ENCODE measurements at regions not wholly inside any gene's neighbourhood (a gene's known extent, or its start where the extent isn't known, plus 50 kb on each side); places are given as distances from the start of the nearest gene placed in this dataset.

DNA sequence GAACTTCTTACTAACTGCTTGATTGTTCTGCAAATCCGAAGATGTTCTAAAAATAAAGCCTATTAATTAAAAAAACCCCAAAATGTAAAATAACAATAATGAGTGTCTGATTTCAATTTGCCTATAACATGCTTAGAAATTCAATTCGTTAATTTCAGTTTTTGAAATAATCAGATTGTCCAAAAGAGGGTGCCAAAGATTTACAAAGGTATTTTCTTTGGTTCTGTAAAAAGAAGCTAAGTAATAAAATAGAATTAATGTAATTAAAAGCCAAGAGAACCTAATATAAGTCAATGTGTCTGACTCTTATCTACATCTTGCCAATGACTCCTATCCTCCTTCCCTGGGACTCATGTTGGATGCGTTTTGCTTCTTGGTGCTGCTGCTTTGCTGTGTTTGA is 75.0 kb upstream of the CPHXL start:
- TF ChIP-seq, protein P1, sequence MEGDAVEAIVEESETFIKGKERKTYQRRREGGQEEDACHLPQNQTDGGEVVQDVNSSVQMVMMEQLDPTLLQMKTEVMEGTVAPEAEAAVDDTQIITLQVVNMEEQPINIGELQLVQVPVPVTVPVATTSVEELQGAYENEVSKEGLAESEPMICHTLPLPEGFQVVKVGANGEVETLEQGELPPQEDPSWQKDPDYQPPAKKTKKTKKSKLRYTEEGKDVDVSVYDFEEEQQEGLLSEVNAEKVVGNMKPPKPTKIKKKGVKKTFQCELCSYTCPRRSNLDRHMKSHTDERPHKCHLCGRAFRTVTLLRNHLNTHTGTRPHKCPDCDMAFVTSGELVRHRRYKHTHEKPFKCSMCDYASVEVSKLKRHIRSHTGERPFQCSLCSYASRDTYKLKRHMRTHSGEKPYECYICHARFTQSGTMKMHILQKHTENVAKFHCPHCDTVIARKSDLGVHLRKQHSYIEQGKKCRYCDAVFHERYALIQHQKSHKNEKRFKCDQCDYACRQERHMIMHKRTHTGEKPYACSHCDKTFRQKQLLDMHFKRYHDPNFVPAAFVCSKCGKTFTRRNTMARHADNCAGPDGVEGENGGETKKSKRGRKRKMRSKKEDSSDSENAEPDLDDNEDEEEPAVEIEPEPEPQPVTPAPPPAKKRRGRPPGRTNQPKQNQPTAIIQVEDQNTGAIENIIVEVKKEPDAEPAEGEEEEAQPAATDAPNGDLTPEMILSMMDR (IDR thresholded peaks at IDR 0.05), result no peak
- TF ChIP-seq POLR2AphosphoS5 (IDR thresholded peaks at IDR 0.05) (no peak), POLR2A (IDR thresholded peaks at IDR 0.05) (no peak)
